SK-N-SH (cell line): ENCODE measurements at regions not wholly inside any gene's neighbourhood (a gene's known extent, or its start where the extent isn't known, plus 50 kb on each side); places are given as distances from the start of the nearest gene placed in this dataset.

ENCODE experiments used
- CTCF ChIA-PET: fragments of 300-600, 350-600 bp; formaldehyde crosslinking; extraction: SDS; loops from one replicate; lab custom pipeline; 2021; lab: Yijun Ruan, JAX
- POLR2A ChIA-PET: fragments of 350-600 bp; sonication (Branson Sonifier 250); formaldehyde crosslinking; extraction: SDS; loops from one replicate; lab custom pipeline; 2020; ENCODE audit warnings: antibody characterized with exemption, inconsistent platforms; lab: Yijun Ruan, JAX
- DNase-seq: peaks from one replicate; pipeline ENCODE4 v3.0.0; 2012
- H2AFZ ChIP-seq: fragments of 200-600 bp; sonication (generic); 2 replicates; pipeline ENCODE4 v1.8.1; 2016; ENCODE audit warnings: antibody characterized with exemption, mild to moderate bottlenecking, low read depth
- H3F3A ChIP-seq: fragments of 200-600 bp; sonication (generic); replicated peaks from 2 replicates; pipeline ENCODE3; 2016; ENCODE audit warnings: antibody characterized with exemption, mild to moderate bottlenecking; ENCODE audit not compliant: insufficient read depth
- H3K27ac ChIP-seq, 2 experiments: fragments of 200-500 bp in 1 of 2; fragments of 200-600 bp in 1 of 2; sonication (Bioruptor generic) in 1 of 2; sonication (generic), shearing (Covaris generic) in 1 of 2; 2 replicates each; pipeline versions ENCODE4 v1.5.1 to v1.6.1; 2014 to 2016; ENCODE audit warnings: low read depth in 2 of 2, inconsistent platforms in 1 of 2, low read length in 1 of 2, mild to moderate bottlenecking in 1 of 2, mixed read lengths in 1 of 2
- H3K27me3 ChIP-seq: fragments of 200-600 bp; sonication (generic), shearing (Covaris generic); 2 replicates; pipeline ENCODE4 v1.6.1; 2016; ENCODE audit warnings: mixed run types; ENCODE audit not compliant: insufficient read depth
- H3K36me3 ChIP-seq, 2 experiments: fragments of 200-500 bp in 1 of 2; fragments of 200-600 bp in 1 of 2; sonication (Bioruptor generic) in 1 of 2; sonication (generic) in 1 of 2; replicated peaks in 1 of 2; 2 replicates each; pipeline versions ENCODE3 to v1.5.1; 2014 to 2016; ENCODE audit warnings: low read length in 1 of 2, mild to moderate bottlenecking in 1 of 2; ENCODE audit not compliant: insufficient read depth in 2 of 2, control insufficient read depth in 1 of 2
- H3K4me1 ChIP-seq, 2 experiments: fragments of 200-500 bp in 1 of 2; fragments of 200-600 bp in 1 of 2; sonication (Bioruptor generic) in 1 of 2; sonication (generic), shearing (Covaris generic) in 1 of 2; 2 replicates each; pipeline versions ENCODE4 v1.5.1 to v1.6.1; 2014 to 2016; ENCODE audit warnings: low read depth in 1 of 2, low read length in 1 of 2, mixed run types in 1 of 2; ENCODE audit not compliant: insufficient read depth in 2 of 2, control insufficient read depth in 1 of 2
- H3K4me2 ChIP-seq: fragments of 200-600 bp; sonication (generic), shearing (Covaris generic); 2 replicates; pipeline ENCODE4 v1.6.1; 2017; ENCODE audit warnings: mixed run types
- H3K4me3 ChIP-seq, 2 experiments: fragments of 200-500 bp in 1 of 2; fragments of 200-600 bp in 1 of 2; sonication (Bioruptor generic) in 1 of 2; sonication (generic), shearing (Covaris generic) in 1 of 2; 2 replicates each; pipeline versions ENCODE4 v1.5.1 to v1.8.1; 2014 to 2016; ENCODE audit warnings: low read depth in 2 of 2, inconsistent platforms in 1 of 2, low read length in 1 of 2, mild to moderate bottlenecking in 1 of 2, mixed read lengths in 1 of 2, moderate library complexity in 1 of 2
- H3K79me2 ChIP-seq: fragments of 200-600 bp; sonication (generic); 2 replicates; pipeline ENCODE4 v1.8.1; 2017; ENCODE audit warnings: mild to moderate bottlenecking; ENCODE audit not compliant: insufficient read depth
- H3K9ac ChIP-seq: fragments of 200-600 bp; sonication (generic); 2 replicates; pipeline ENCODE4 v1.6.1; 2017; ENCODE audit warnings: mixed run types
- H3K9me2 ChIP-seq: fragments of 200-600 bp; sonication (generic); 2 replicates; pipeline ENCODE4 v1.6.1; 2017; ENCODE audit warnings: mixed run types
- H3K9me3 ChIP-seq: fragments of 200-600 bp; sonication (generic); 2 replicates; pipeline ENCODE4 v1.6.1; 2017; ENCODE audit warnings: mixed run types, mild to moderate bottlenecking, moderate library complexity
- H4K20me1 ChIP-seq: fragments of 200-600 bp; sonication (generic); 2 replicates; pipeline ENCODE4 v1.6.1; 2017; ENCODE audit warnings: mild to moderate bottlenecking, mixed run types; ENCODE audit not compliant: insufficient read depth
- CHD2 ChIP-seq: fragments of 150-350 bp; IDR thresholded peaks from 2 replicates; pipeline ENCODE4 v1.6.1; 2018; ENCODE audit warnings: low read length; ENCODE audit not compliant: partially characterized antibody
- ELF1 ChIP-seq: IDR thresholded peaks from 2 replicates; pipeline ENCODE4 v1.4.0; 2012
- EP300 ChIP-seq, 2 experiments: IDR thresholded peaks; 2 replicates each; pipeline versions ENCODE4 v1.4.0 to v1.6.1; 2012; ENCODE audit warnings: borderline replicate concordance in 1 of 2, low read depth in 1 of 2, low read length in 1 of 2
- EZH2phosphoT487 ChIP-seq: fragments of 200-600 bp; sonication (generic); IDR thresholded peaks from 2 replicates; pipeline ENCODE4 v1.6.1; 2017; ENCODE audit warnings: low read depth, mixed run types, mild to moderate bottlenecking, antibody characterized with exemption, moderate library complexity, borderline replicate concordance
- FOSL2 ChIP-seq: IDR thresholded peaks from 2 replicates; pipeline ENCODE4 v1.4.0; 2012; ENCODE audit warnings: low read depth, mild to moderate bottlenecking, moderate library complexity, borderline replicate concordance
- FOXJ3 ChIP-seq: sonication (generic); formaldehyde crosslinking; IDR thresholded peaks from 2 replicates; pipeline ENCODE4 v1.5.1; 2020; ENCODE audit warnings: mild to moderate bottlenecking, missing genetic modification reagents
- FOXM1 ChIP-seq: IDR thresholded peaks from 2 replicates; pipeline ENCODE4 v1.4.0; 2012; ENCODE audit warnings: low read depth, mild to moderate bottlenecking
- GABPA ChIP-seq: IDR thresholded peaks from 2 replicates; pipeline ENCODE4 v1.4.0; 2012; ENCODE audit warnings: low read depth, mild to moderate bottlenecking
- GATA2 ChIP-seq: sonication (generic); formaldehyde crosslinking; IDR thresholded peaks from 2 replicates; pipeline ENCODE4 v1.5.0; 2020; ENCODE audit warnings: mild to moderate bottlenecking, missing genetic modification reagents
- JUND ChIP-seq: IDR thresholded peaks from 2 replicates; pipeline ENCODE4 v1.4.0; 2012
- MEF2A ChIP-seq: IDR thresholded peaks from 2 replicates; pipeline ENCODE4 v1.4.0; 2012; ENCODE audit warnings: low read depth, borderline replicate concordance
- NFIC ChIP-seq: IDR thresholded peaks from 2 replicates; pipeline ENCODE4 v1.4.0; 2012; ENCODE audit warnings: borderline replicate concordance
- NRF1 ChIP-seq: IDR thresholded peaks from 2 replicates; pipeline ENCODE4 v1.6.1; 2012; ENCODE audit warnings: low read depth, mild to moderate bottlenecking, low read length
- POLR2AphosphoS5 ChIP-seq: IDR thresholded peaks from 2 replicates; pipeline ENCODE4 v1.6.1; 2012; ENCODE audit warnings: low read depth, low read length
- RFX5 ChIP-seq: IDR thresholded peaks from 2 replicates; pipeline ENCODE4 v1.6.1; 2012; ENCODE audit warnings: mild to moderate bottlenecking, improper control_type of control experiment, low read length
- RXRA ChIP-seq: IDR thresholded peaks from 2 replicates; pipeline ENCODE4 v1.4.0; 2012; ENCODE audit warnings: low read depth, mild to moderate bottlenecking, borderline replicate concordance
- SMC3 ChIP-seq: IDR thresholded peaks from 2 replicates; pipeline ENCODE4 v1.6.1; 2012; ENCODE audit warnings: low read depth, low read length, improper control_type of control experiment
- TAF1 ChIP-seq: IDR thresholded peaks from 2 replicates; pipeline ENCODE4 v1.6.1; 2012; ENCODE audit warnings: low read depth, mild to moderate bottlenecking, low read length, moderate library complexity, borderline replicate concordance
- TCF12 ChIP-seq: IDR thresholded peaks from 2 replicates; pipeline ENCODE4 v1.4.0; 2012
- TEAD4 ChIP-seq: IDR thresholded peaks from 2 replicates; pipeline ENCODE4 v1.4.0; 2012; ENCODE audit warnings: mild to moderate bottlenecking, borderline replicate concordance; ENCODE audit not compliant: insufficient read depth
- YY1 ChIP-seq: IDR thresholded peaks from 2 replicates; pipeline ENCODE4 v1.4.0; 2012; ENCODE audit warnings: low read depth, mild to moderate bottlenecking
- WGBS: methylation state at CpG from one replicate; pipeline ENCODE4 v1.1.6; 2017; ENCODE audit warnings: low lambda C conversion rate; 5-methylcytosine and 5-hydroxymethylcytosine counted together
- TF ChIP-seq, protein P1 (sequence below): fragments of 200-600 bp; sonication (generic); IDR thresholded peaks from 2 replicates; pipeline ENCODE4 v1.6.1; 2017; ENCODE audit warnings: antibody characterized with exemption, mild to moderate bottlenecking, moderate library complexity
- TF ChIP-seq, protein P2 (sequence below): fragments of 150-350 bp; IDR thresholded peaks from 2 replicates; pipeline ENCODE4 v1.6.1; 2016; ENCODE audit warnings: mild to moderate bottlenecking, low read depth, low read length
- TF ChIP-seq, protein P3 (sequence below): fragments of 150-350 bp; IDR thresholded peaks from 2 replicates; pipeline ENCODE4 v1.6.1; 2017; ENCODE audit warnings: antibody characterized with exemption, low read length, low read depth, borderline replicate concordance
- TF ChIP-seq, protein P4 (sequence below): IDR thresholded peaks from 2 replicates; pipeline ENCODE4 v1.4.0; 2012; ENCODE audit warnings: low read depth, borderline replicate concordance
- TF ChIP-seq, protein P5 (sequence below): IDR thresholded peaks from 2 replicates; pipeline ENCODE4 v1.6.1; 2012; ENCODE audit warnings: mild to moderate bottlenecking, low read depth, low read length, moderate library complexity

DNA sequence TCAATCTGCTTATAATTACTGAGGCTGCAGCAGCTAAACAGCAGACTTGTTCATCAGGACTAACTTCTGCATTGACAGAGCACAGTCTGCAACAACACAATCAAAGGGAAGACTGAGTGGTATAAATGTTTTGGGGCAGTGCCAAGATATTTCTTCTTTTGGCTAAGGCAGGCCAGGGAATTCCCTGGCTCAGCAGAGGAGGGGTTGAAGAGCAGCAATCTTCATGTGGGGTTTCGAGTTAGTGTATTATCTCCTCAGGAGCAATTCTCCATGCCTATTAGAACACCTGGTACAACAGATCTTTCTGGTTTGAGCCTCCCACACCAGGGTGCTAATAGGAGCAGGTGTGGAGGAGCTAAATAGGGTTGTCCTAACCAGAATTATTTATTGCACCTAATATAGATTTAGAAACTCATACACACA is 103.0 kb upstream of the STK17B start:
- ChIA-PET CTCF (interaction anchor here (3.9 kb wide), 1 partner anchor 195 kb away, joined by 21 read pairs; no protein-coding TSS in a partner anchor), POLR2A (no interaction called here)
- TF ChIP-seq TEAD4: peak; percentile 57; the same call in 1 of the 2 replicates
- TF ChIP-seq, protein P1, sequence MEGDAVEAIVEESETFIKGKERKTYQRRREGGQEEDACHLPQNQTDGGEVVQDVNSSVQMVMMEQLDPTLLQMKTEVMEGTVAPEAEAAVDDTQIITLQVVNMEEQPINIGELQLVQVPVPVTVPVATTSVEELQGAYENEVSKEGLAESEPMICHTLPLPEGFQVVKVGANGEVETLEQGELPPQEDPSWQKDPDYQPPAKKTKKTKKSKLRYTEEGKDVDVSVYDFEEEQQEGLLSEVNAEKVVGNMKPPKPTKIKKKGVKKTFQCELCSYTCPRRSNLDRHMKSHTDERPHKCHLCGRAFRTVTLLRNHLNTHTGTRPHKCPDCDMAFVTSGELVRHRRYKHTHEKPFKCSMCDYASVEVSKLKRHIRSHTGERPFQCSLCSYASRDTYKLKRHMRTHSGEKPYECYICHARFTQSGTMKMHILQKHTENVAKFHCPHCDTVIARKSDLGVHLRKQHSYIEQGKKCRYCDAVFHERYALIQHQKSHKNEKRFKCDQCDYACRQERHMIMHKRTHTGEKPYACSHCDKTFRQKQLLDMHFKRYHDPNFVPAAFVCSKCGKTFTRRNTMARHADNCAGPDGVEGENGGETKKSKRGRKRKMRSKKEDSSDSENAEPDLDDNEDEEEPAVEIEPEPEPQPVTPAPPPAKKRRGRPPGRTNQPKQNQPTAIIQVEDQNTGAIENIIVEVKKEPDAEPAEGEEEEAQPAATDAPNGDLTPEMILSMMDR: no peak
- TF ChIP-seq EP300 (IDR thresholded peaks at IDR 0.05; ENCODE audit: borderline replicate concordance in 1 of 2, low read depth in 1 of 2, low read length in 1 of 2): peak in 1 of 2 experiments; percentile 40; a peak in 1 of 4 replicates
- peak; percentile 82 for TF ChIP-seq TCF12
- TF ChIP-seq, protein P2, sequence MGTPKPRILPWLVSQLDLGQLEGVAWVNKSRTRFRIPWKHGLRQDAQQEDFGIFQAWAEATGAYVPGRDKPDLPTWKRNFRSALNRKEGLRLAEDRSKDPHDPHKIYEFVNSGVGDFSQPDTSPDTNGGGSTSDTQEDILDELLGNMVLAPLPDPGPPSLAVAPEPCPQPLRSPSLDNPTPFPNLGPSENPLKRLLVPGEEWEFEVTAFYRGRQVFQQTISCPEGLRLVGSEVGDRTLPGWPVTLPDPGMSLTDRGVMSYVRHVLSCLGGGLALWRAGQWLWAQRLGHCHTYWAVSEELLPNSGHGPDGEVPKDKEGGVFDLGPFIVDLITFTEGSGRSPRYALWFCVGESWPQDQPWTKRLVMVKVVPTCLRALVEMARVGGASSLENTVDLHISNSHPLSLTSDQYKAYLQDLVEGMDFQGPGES: no peak
- no peak for TF ChIP-seq POLR2AphosphoS5
- TF ChIP-seq, protein P3, sequence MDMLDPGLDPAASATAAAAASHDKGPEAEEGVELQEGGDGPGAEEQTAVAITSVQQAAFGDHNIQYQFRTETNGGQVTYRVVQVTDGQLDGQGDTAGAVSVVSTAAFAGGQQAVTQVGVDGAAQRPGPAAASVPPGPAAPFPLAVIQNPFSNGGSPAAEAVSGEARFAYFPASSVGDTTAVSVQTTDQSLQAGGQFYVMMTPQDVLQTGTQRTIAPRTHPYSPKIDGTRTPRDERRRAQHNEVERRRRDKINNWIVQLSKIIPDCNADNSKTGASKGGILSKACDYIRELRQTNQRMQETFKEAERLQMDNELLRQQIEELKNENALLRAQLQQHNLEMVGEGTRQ: no peak
- no peak for TF ChIP-seq JUND
- TF ChIP-seq, protein P4, sequence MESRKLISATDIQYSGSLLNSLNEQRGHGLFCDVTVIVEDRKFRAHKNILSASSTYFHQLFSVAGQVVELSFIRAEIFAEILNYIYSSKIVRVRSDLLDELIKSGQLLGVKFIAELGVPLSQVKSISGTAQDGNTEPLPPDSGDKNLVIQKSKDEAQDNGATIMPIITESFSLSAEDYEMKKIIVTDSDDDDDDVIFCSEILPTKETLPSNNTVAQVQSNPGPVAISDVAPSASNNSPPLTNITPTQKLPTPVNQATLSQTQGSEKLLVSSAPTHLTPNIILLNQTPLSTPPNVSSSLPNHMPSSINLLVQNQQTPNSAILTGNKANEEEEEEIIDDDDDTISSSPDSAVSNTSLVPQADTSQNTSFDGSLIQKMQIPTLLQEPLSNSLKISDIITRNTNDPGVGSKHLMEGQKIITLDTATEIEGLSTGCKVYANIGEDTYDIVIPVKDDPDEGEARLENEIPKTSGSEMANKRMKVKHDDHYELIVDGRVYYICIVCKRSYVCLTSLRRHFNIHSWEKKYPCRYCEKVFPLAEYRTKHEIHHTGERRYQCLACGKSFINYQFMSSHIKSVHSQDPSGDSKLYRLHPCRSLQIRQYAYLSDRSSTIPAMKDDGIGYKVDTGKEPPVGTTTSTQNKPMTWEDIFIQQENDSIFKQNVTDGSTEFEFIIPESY: no peak
- peak; percentile 92 for TF ChIP-seq NFIC
- no peak for TF ChIP-seq FOXJ3
- no peak for TF ChIP-seq NRF1
- TF ChIP-seq, protein P5, sequence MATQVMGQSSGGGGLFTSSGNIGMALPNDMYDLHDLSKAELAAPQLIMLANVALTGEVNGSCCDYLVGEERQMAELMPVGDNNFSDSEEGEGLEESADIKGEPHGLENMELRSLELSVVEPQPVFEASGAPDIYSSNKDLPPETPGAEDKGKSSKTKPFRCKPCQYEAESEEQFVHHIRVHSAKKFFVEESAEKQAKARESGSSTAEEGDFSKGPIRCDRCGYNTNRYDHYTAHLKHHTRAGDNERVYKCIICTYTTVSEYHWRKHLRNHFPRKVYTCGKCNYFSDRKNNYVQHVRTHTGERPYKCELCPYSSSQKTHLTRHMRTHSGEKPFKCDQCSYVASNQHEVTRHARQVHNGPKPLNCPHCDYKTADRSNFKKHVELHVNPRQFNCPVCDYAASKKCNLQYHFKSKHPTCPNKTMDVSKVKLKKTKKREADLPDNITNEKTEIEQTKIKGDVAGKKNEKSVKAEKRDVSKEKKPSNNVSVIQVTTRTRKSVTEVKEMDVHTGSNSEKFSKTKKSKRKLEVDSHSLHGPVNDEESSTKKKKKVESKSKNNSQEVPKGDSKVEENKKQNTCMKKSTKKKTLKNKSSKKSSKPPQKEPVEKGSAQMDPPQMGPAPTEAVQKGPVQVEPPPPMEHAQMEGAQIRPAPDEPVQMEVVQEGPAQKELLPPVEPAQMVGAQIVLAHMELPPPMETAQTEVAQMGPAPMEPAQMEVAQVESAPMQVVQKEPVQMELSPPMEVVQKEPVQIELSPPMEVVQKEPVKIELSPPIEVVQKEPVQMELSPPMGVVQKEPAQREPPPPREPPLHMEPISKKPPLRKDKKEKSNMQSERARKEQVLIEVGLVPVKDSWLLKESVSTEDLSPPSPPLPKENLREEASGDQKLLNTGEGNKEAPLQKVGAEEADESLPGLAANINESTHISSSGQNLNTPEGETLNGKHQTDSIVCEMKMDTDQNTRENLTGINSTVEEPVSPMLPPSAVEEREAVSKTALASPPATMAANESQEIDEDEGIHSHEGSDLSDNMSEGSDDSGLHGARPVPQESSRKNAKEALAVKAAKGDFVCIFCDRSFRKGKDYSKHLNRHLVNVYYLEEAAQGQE: no peak
- TF ChIP-seq GABPA: no peak
- no peak for TF ChIP-seq GATA2 (CRISPR knock-in tag)
- TF ChIP-seq EZH2phosphoT487: no peak
- TF ChIP-seq TAF1: no peak
- TF ChIP-seq RXRA: no peak
- TF ChIP-seq MEF2A: no peak
- TF ChIP-seq YY1: no peak
- TF ChIP-seq SMC3: no peak
- TF ChIP-seq ELF1: no peak
- no peak for TF ChIP-seq RFX5
- no peak for TF ChIP-seq FOXM1
- no peak for TF ChIP-seq CHD2
- TF ChIP-seq FOSL2: 0 out of 2 replicates have a peak, but pooled peaks have one; percentile 4

More for the DNA sequence above, 103.0 kb upstream of the STK17B start:
- no peak overlapping the region for H3K4me3 ChIP-seq
- H3F3A ChIP-seq: peaks cover 53% of the 10 kb centered on the region
- WGBS: 13% methylated on average over 1 of the region's 1 CpG
- peaks cover 5 to 28% of the 10 kb centered on the region in 2 experiments; a peak in 3 of 4 replicates for H3K4me1 ChIP-seq
- no peak for DNase-seq
- peak overlapping the region; percentile 39 to 98; a peak in 3 of 4 replicates for H3K27ac ChIP-seq
- peaks cover 9% of the 10 kb centered on the region; the same call in 1 of the 2 replicates for H4K20me1 ChIP-seq
- H3K36me3 ChIP-seq: peaks cover 2 to 49% of the 10 kb centered on the region in 2 experiments
- H3K27me3 ChIP-seq: no peaks in the 10 kb centered on the region
- H3K9me3 ChIP-seq: no peaks in the 10 kb centered on the region
- no peak overlapping the region for H2AFZ ChIP-seq
- H3K9me2 ChIP-seq: no peaks in the 10 kb centered on the region
- peak overlapping the region; percentile 60; the same call in 1 of the 2 replicates for H3K9ac ChIP-seq
- peaks cover 83% of the 10 kb centered on the region for H3K79me2 ChIP-seq
- H3K4me2 ChIP-seq: peak overlapping the region; percentile 79
